SK-MEL-5 (cell line): ENCODE measurements at regions not wholly inside any gene's neighbourhood (a gene's known extent, or its start where the extent isn't known, plus 50 kb on each side); places are given as distances from the start of the nearest gene placed in this dataset.
"Not testable (repeated sequence)": the region's sequence is repeated elsewhere in the genome, so short reads cannot be mapped to it uniquely, and the experiment has no call there.

Experiments used
- DNase-seq: peaks from one replicate; pipeline ENCODE4 v3.0.0-alpha.2; 2016; ENCODE audit warnings: low read depth, low spot score
- in situ Hi-C: cut with HindIII; loops from 2 replicates; pipeline ENCODE4 v1.10.0; 2016; ENCODE audit warnings: low sequenced_read_pairs, high pct_unique_total_duplicates, low pct_unique_long_range_greater_than_20kb

DNA sequence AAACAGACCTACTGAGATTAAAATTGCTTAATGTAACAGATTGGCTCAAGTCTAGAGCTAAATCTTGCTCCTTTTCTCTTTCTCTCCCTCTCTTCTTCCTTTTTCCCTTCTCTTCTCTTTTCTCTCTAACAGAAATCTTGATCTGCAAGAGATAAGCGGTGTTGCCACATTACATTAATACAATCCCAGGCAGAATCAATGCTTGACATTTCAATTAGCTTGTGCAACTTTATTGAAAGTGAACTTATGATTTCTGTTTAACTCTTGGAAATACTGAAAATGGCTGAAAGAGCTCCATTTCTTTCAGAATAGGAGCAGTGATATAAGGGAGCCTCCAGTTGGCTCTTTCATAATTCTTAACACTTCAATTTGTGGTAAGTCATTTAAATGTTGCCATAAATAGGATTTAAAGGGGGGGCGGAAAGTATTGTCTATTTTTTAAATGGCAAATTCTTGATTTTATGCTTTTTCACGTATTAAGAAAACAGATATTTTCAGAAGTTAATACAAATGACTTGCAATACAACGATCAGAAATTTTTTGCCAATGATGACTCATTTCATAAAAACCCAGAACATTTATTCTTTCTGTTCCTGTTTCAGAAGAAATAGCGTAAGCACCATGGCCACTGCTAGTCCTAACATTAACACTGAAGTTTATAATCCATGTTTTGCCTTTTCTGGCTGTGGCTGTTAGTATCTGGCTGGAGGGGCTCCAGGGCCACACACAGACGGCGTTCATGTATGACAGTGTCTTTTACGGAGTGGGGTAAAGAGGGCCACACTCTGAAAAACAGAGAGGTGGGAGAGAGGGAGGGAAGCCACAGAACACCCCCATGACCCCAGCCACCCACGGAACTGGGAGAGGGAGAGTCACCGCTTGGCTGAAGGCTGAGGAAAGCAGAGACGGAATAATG is 115.7 kb upstream of the FAT1 start:
- in situ Hi-C loops: no loop called here
- DNase-seq: no peak

DNA sequence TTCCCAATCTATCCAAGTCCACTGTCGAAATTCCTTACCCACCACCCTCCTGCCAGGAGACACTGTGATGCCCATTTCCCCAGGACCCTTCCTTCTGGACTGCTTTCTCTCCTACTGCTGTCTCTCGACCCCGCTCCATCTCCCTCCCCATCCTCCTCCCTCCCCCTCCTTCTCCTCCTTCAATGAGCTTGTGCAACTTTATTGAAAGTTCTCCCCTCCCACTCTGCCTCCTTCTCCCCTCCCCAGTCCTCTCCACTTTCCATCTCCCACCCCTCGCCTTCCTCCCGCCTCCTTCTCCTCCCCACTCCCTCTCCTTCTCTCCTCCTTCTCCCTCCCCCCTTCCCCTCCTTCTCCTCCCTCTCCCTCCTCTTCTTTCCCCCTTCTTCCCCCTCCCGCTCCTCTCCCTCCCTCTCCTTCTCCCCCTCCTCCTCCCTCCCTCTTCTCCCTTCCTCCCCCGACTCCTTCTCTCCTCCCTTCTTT is 116.6 kb upstream of the FAT1 start:
- in situ Hi-C loops: no loop called here
- no peak for DNase-seq

DNA sequence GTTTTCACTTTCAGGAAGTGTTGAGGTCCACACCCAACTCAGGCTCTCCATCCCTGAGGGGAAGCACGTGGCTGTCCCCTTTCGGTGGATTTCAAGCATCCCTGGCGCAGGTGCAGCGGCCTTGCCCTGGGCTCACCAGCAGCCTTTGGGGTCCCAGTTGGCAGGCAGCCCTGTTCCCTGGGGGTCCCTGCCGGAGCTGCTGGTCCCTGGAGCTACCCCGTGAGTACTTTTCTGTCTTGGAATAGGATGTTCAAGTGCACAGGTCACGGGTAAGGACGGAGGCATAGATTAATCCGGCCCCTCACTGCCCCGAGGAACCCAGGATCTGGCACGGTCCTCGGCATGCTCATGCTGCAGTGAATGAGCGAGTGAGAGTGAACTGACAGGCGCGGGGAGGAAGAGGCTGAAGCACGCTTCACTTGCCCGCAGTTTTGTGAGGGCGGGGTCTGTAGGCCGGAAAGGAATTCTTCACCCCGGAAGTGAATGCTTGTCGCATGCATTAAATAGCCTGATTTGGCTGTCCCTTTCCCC is 117.2 kb upstream of the FAT1 start:
- DNase-seq: no peak
- in situ Hi-C loops: no loop called here

DNA sequence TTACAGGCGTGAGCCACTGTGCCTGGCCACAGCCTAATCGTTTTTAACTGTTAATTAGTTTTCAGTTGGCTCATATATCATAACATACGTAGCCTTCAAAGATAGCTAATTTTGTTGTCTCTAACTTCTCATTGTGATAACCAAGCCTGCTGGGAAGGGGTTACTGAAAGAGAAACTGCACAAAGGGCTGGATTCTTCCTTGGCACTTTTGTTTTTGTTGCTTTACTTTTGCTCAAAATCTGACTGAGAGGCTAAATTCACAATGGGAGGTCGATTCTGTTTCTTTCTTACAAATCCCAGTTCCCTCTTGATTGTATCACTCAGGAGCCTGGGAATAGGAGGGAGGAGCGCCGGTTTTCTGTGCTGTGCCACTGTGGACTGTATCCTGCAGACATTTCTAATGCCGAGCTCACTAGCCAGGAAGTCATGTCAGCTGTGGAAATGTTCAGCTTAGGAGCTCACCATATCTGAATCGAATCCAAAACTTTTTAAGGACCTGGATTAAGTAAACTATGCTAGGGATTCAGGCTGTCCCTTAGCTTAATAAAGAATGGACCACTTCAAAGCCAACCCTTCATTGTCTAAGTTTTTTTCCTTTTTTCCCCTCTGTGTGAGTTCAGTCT is 120.5 kb upstream of the FAT1 start:
- in situ Hi-C loops: no loop called here
- DNase-seq: peak; percentile 11

DNA sequence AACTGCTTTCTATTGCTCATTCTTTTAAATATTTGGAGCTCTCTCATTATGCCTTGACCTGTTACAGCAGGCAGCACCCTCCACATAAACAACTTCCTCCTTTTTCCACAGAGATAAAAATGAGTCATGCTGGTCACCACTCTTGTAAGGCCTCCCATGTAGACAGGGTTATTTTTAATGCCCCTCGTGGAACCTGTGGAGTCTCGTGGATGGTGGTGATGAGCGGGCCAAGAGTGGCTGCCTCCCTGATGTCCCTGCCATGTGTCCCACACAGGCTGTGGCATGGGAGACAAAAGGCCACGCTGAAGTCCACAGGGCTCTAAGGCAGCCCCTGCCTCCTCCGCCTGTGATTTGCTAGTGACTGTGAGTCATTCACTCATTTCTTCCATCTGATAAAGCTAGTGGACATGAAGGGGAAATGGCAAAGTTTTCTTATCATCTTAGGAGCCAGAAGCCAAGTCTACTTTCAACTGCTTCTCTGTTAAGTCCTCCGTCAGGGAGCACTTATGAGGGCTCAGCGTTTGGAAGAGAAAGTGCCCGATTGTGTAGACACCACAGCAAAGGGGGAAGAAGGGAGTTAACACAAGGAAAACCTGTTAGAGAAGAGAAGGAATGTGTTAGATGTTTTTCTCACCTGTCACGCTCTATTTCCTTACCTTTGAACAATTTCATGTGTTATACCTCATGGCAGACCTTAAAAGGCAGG is 121.6 kb upstream of the FAT1 start:
- in situ Hi-C loops: no loop called here
- peak; percentile 12 for DNase-seq

DNA sequence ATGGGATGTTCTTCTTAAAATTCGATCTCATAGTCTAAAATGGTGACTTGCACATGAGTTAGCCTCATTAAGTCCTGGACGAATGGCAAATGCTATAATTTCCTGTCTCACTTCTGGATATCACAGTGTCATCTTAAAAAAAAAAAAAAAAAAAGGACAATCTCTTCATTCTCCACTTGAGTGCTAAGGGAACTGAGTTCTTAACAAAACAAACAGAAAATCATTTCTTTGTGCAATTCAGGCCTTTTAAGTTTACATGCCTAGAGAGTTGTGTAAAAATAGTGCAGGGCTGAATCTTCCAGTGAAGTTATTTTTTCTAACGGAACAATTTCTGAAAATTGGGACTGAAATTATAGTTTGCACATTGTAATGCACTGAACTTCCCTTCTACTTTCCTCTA is 122.8 kb upstream of the FAT1 start:
- in situ Hi-C loops: no loop called here
- no peak for DNase-seq

DNA sequence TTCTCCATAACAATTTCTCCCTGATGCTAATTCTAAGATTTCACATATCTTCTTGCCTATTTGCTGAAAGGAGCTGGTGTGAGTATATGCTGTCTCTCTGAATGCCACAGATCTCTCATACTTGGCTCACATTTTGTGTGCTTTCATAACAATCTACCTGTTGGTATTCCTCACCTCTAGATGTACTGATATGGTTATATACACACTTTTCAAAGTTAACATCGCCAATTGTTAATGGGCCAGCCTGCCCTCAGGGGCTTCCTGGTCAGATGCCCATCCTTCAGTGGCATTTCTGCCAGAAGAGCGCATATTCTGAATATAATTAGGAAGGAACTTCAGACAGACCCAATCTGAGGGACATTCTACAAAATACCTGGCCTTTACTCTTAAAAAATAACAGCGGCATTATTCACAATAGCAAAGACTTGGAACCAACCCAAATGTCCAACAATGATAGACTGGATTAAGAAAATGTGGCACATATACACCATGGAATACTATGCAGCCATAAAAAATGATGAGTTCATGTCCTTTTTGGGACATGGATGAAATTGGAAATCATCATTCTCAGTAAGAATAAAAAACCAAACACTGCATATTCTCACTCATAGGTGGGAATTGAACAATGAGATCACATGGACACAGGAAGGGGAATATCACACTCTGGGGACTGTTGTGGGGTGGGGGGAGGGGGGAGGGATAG is 123.9 kb upstream of the FAT1 start:
- in situ Hi-C loops, DNase-seq: not testable (repeated sequence)

DNA sequence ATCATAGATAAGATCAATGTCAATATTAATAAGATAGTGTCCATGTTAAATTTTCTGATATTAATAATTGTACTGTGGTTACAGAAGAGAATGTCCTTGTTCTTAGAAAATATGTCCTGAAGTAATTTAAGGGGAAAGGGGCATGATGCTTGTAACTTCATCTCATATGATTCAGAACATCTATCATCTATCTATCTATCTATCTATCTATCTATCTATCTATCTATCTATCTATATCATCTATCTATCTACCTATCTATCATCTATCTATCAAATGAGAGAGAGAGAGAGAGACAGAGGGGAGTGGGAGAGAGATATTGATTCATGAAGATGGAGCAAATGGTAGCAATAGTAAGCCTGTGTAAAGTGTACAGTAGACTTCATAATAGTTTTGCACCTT is 124.8 kb upstream of the FAT1 start:
- in situ Hi-C loops: no loop called here
- no peak for DNase-seq

DNA sequence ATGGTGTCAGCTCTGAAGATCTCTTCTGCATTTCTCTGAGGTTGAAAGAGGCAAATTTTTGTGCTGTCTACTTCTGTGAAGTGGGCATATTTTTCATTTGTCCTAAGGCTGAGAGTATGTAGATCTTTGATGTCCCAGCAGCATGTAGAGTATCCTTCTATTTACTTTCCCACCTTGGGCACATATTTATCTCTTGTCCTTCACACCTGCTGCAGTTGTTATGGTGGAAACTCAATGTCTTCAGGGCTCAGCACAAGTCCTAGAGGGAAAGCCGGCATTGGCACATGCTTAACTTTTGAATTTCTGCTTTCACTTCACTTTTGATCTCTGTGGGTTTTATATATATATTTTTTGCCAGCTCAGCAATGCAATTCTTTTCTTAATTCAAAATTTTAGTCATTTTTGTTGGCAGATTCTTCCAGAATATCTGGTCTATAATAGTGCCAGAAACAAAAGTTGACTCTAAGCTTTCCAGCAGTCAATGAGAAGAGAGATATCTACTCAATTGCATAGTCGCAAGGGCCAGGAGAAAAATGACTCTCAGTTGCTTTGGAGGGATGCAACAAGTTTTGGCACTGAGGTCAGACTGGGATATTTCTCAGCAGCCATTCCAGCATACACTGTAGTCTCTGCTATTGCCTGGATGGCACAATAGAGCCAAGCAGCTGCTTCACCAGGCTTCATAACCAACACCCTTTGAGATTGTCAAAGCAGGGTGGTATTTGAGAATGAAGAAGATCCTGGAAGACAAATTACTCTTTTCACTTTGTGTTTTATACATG is 127.8 kb upstream of the FAT1 start:
- in situ Hi-C loops: no loop called here
- no peak for DNase-seq

DNA sequence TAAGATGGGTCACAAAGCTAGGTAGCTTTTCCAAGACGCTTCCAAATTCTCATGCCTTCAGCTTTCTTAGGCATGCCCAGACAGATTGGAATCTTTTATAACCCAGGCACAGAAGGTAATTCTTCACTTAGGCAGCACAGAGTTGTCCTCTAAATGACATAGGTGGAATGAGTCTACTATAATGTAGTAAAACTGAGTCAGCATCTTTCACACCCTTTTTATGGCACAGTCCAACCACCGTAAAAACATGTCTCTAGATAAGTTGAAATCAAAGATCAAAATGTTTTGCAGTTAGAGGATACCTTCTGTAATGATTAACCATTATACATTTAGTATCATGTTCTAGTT is 128.4 kb upstream of the FAT1 start:
- no peak for DNase-seq
- in situ Hi-C loops: no loop called here

DNA sequence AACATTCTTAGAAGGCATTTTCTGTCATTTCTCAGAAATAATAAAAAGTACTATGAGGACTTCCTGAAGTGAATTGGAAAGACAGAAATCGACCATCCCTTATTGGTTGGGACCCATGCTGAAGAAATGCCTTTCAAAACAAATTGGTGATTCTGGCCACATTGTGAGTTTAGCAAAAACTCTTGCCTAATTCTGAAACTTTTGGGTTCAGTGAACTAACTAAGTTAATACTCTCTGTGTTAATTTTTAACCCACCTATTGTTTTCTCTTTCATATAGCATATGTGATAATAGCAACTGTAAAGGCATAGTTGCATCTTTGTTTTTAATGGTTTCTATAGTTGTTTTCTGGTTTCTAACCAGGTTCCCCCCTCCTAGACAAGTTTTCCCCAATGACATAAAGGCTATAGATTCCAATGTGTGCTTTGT is 129.3 kb upstream of the FAT1 start:
- no peak for DNase-seq
- in situ Hi-C loops: no loop called here

DNA sequence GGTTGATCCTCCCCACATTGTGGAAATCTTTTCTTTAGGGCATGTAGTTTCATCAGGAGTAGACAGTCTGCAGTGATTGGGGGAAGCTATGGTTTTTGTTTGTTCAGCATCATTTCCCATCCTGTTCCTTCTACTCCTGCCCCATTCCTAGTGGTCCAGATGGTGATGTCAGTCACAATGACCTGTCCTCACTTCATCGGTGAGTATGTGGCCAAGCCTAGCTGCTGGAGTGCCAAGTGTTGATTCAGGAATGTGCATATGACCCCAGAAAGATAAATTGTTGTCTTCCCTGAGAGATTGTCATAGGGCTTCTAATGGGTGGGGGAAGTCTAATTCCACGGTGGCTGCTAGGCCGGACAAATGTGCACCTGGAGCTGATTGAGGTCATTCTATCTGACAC is 130.6 kb upstream of the FAT1 start:
- DNase-seq: no peak
- in situ Hi-C loops: no loop called here

DNA sequence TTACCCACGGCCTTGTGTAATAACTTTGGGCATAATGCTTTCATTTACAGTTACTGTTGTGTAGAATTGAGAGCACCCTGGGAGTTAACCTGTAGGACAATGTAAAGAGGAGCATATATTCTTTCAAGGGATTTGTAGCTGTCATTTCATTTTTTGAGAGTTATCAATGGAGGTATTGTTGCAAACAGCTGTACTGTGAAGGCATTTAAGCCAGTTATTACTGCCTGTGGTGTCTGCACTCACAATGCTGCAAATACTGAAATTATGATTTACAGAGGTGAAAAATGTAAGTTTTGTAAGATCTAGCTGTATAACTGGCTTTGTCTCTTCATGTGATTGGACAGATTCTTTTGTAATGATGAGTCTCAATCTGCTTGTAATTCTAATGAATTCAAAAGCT is 131.5 kb upstream of the FAT1 start:
- in situ Hi-C loops: no loop called here
- DNase-seq: no peak

DNA sequence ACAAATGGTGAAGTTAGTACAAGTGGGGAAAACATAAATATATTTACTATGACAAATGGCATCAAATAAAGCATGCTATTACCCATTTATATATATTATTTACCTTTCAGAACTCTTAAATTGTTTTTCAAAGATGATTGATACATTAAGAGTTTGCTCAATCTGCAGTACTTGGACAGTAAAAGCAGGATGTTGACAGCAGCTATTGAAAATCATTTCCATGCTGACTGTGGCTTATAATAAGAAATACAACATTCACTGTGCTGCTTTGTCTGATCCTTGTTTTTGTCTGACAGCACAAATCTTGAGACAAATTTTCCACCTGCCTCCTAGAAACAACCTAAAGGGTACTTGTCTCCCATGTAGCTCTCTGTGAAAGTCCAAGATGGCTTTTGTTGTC is 134.1 kb upstream of the FAT1 start:
- no peak for DNase-seq
- in situ Hi-C loops: no loop called here

DNA sequence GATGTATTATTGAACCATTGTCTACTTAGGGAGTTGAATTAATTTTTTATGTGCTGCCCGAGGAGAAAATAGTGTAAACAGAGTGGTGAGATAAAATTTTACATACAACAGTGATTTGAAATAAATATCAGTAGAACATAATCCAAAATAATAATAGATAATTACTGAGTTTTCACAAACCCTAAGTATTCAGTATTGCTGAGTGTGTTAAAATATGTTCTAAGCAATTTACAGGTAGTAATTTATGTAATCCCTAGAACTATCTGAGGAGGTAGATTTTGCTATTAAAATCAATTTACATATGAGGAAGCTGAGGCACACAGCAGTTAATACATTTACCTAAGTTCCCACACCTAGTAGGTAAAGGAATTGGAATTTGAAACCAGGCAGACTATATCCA is 134.7 kb upstream of the FAT1 start:
- in situ Hi-C loops: no loop called here
- DNase-seq: no peak

DNA sequence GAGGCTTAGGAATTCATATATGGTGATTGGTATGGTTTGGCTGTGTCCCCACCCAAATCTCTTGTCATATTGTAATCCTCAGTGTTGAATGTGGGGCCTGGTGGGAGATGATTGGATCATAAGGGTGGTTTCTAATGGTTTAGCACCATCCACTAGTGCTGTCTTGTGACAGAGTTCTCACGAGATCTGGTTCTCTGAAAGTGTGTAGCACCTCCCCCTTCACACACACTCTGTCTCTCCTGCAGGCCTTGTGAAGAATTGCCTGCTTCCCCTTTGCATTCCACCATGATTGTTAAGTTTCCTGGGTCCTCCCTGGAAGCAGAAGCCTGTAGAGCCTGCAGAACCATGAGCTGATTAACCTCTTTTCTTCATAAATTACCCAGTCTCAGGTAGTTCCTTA is 135.8 kb upstream of the FAT1 start:
- DNase-seq: no peak
- in situ Hi-C loops: no loop called here

DNA sequence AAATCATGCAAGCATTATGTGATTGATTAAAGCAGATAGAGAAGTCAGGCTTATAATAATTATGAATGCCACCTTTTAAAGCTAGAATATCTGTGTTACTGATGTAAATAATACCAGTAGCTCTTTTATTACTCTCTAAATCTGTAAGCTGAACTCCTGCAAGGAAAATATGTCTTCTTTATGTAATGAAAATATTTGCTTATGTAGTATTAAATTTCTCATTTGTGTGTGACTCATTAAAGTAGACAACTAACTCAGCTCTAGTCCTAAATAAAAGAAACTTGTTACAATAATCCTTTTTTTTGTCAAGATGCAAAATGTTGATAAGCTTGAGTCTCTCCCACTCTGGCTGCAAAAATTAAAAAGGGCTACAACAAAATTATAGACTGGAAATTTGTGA is 137.7 kb upstream of the FAT1 start:
- in situ Hi-C loops: no loop called here
- no peak for DNase-seq
